Endothelial cell of umbilical vein (primary cell): ENCODE measurements at regions not wholly inside any gene's neighbourhood (a gene's known extent, or its start where the extent isn't known, plus 50 kb on each side); places are given as distances from the start of the nearest gene placed in this dataset.

ENCODE experiments used
- BruUV-seq: library from RNA; stranded (reverse); fragments of 400-500 nt; replicated peaks from 2 replicates; lab custom pipeline; 2021; lab: Mats Ljungman, UMichigan
- CTCF ChIA-PET: fragments of 300-600, 350-600 bp; sonication (Branson Sonifier 250); formaldehyde crosslinking; loops from one replicate; lab custom pipeline; 2021; ENCODE audit warnings: antibody characterized with exemption, inconsistent platforms; lab: Charles Lee
- POLR2A ChIA-PET: fragments of 300-600, 350-600 bp; sonication (Branson Sonifier 250); formaldehyde crosslinking; loops from one replicate; lab custom pipeline; 2021; ENCODE audit warnings: antibody characterized with exemption, inconsistent platforms; lab: Charles Lee
- DNase-seq: peaks from one replicate; pipeline ENCODE4 v3.0.0-alpha.2; 2011; ENCODE audit warnings: low read depth, low spot score
- FAIRE-seq: peaks from 2 replicates; lab custom pipeline; 2011; peaks lifted over from hg19 to GRCh38; lab: Jason Lieb, UNC
- H2AFZ ChIP-seq: 2 replicates; pipeline ENCODE4 v1.6.0; 2012; ENCODE audit warnings: low read depth, low read length, control low read depth, inconsistent platforms
- H3K27ac ChIP-seq: 2 replicates; pipeline ENCODE4 v1.5.1; 2011; ENCODE audit warnings: low read depth, mild to moderate bottlenecking, control low read depth, low read length, moderate library complexity; ENCODE audit not compliant: insufficient read depth
- H3K27me3 ChIP-seq, 2 experiments: 2 replicates each; pipeline versions ENCODE4 v1.6.0 to v1.6.1; 2011; ENCODE audit warnings: low read length in 2 of 2, mixed read lengths in 1 of 2; ENCODE audit not compliant: control insufficient read depth in 2 of 2, insufficient read depth in 2 of 2
- H3K36me3 ChIP-seq, 2 experiments: 2 replicates in 1 of 2; 3 replicates in 1 of 2; pipeline ENCODE4 v1.5.1; 2011; ENCODE audit warnings: low read length in 2 of 2, mild to moderate bottlenecking in 1 of 2, moderate library complexity in 1 of 2; ENCODE audit not compliant: control insufficient read depth in 2 of 2, insufficient read depth in 2 of 2; ENCODE audit errors: extremely low read depth in 1 of 2
- H3K4me1 ChIP-seq: 3 replicates; pipeline ENCODE4 v1.5.1; 2011; ENCODE audit warnings: mild to moderate bottlenecking, low read length; ENCODE audit not compliant: control insufficient read depth, insufficient read depth; ENCODE audit errors: extremely low read depth
- H3K4me2 ChIP-seq: 2 replicates; pipeline ENCODE4 v1.6.1; 2011; ENCODE audit warnings: low read length, control low read depth, mixed read lengths; ENCODE audit not compliant: insufficient read depth
- H3K4me3 ChIP-seq, 3 experiments: fragments of 200-600 bp in 1 of 3; sonication (generic), shearing (Covaris generic) in 1 of 3; replicated peaks in 1 of 3; 2 replicates each; pipeline ENCODE4 v1.5.1; 2011 to 2016; ENCODE audit warnings: control low read depth in 3 of 3, low read length in 3 of 3, mild to moderate bottlenecking in 2 of 3, inconsistent platforms in 1 of 3, low read depth in 1 of 3, moderate library complexity in 1 of 3; ENCODE audit not compliant: insufficient read depth in 1 of 3
- H3K79me2 ChIP-seq: 2 replicates; pipeline ENCODE4 v1.6.0; 2012; ENCODE audit warnings: low read length, inconsistent platforms; ENCODE audit not compliant: control insufficient read depth, insufficient read depth
- H3K9ac ChIP-seq: replicated peaks from 2 replicates; pipeline ENCODE3; 2011; ENCODE audit warnings: low read length, control low read depth; ENCODE audit not compliant: insufficient read depth; ENCODE audit errors: extremely low read depth
- H3K9me1 ChIP-seq: replicated peaks from 3 replicates; pipeline ENCODE4 v1.6.0; 2011; ENCODE audit warnings: mild to moderate bottlenecking, low read length; ENCODE audit not compliant: control insufficient read depth, insufficient read depth; ENCODE audit errors: extremely low read depth
- H3K9me3 ChIP-seq: replicated peaks from 2 replicates; pipeline ENCODE4 v1.5.1; 2012; ENCODE audit warnings: low read length, inconsistent platforms; ENCODE audit not compliant: control insufficient read depth, insufficient read depth
- H4K20me1 ChIP-seq: replicated peaks from 2 replicates; pipeline ENCODE3; 2011; ENCODE audit warnings: mild to moderate bottlenecking, low read length; ENCODE audit not compliant: control insufficient read depth, insufficient read depth; ENCODE audit errors: extremely low read depth
- CTCF ChIP-seq, 2 donors: IDR thresholded peaks; 1 replicate in 1 of 2; 2 replicates in 1 of 2; pipeline ENCODE4 v1.5.1; 2011; ENCODE audit warnings: low read length in 2 of 2, mild to moderate bottlenecking in 2 of 2, moderate library complexity in 2 of 2, control low read depth in 1 of 2, inconsistent platforms in 1 of 2, low read depth in 1 of 2; ENCODE audit not compliant: insufficient read depth in 1 of 2; ENCODE audit errors: extremely low read depth in 1 of 2
- EZH2 ChIP-seq: IDR thresholded peaks from 2 replicates; pipeline ENCODE4 v1.6.1; 2012; ENCODE audit warnings: borderline replicate concordance, low read depth, mild to moderate bottlenecking, moderate library complexity, low read length, inconsistent platforms; ENCODE audit not compliant: severe bottlenecking
- FOS ChIP-seq: IDR thresholded peaks from 2 replicates; pipeline ENCODE4 v1.6.1; 2011; ENCODE audit warnings: mild to moderate bottlenecking, low read length, moderate library complexity, borderline replicate concordance; ENCODE audit not compliant: insufficient read depth
- GATA2 ChIP-seq: IDR thresholded peaks from 2 replicates; pipeline ENCODE4 v1.7.0; 2011; ENCODE audit warnings: low read depth, mild to moderate bottlenecking, moderate library complexity, mixed read lengths, low read length; ENCODE audit not compliant: insufficient read length, insufficient read depth
- JUN ChIP-seq: IDR thresholded peaks from 2 replicates; pipeline ENCODE4 v1.6.1; 2011; ENCODE audit warnings: borderline replicate concordance, low read depth; ENCODE audit not compliant: insufficient read length, insufficient read depth
- MAX ChIP-seq: IDR thresholded peaks from 2 replicates; pipeline ENCODE4 v1.6.1; 2011; ENCODE audit not compliant: insufficient read depth, insufficient read length
- MYC ChIP-seq: IDR thresholded peaks from one replicate; pipeline ENCODE4 v1.6.1; 2011; ENCODE audit warnings: mild to moderate bottlenecking, low read depth, low read length
- POLR2A ChIP-seq: IDR thresholded peaks from 2 replicates; pipeline ENCODE4 v1.6.1; 2012; ENCODE audit warnings: low read depth, mild to moderate bottlenecking, control low read depth, low read length
- POLR2AphosphoS5 ChIP-seq: IDR thresholded peaks from 2 replicates; pipeline ENCODE4 v1.6.1; 2012; ENCODE audit warnings: low read depth, mild to moderate bottlenecking, control low read depth, low read length, moderate library complexity; ENCODE audit not compliant: insufficient read depth
- dilution Hi-C: fragments of 300-500 bp; cut with MboI; formaldehyde crosslinking; loops from one replicate; pipeline ENCODE4 v1.15.0; 2019; ENCODE audit warnings: low sequenced_read_pairs; ENCODE audit not compliant: extremely low pct_ligation_motif_present
- intact Hi-C: fragments of 100-400 bp; cut with micrococcal nuclease; formaldehyde crosslinking; loops from one replicate; pipeline ENCODE4 v1.10.0; 2022

- FAIRE-seq, result peak; percentile 24
- no peak for DNase-seq
- no peaks in the 10 kb centered on the region for H3K9me1 ChIP-seq
- no peaks in the 10 kb centered on the region for H3K4me1 ChIP-seq
- H3K27ac ChIP-seq, result no peak overlapping the region
- no peaks in the 10 kb centered on the region for H3K79me2 ChIP-seq
- no peak for TF ChIP-seq POLR2AphosphoS5
- TF ChIP-seq EZH2, result no peak
- TF ChIP-seq FOS, result no peak
- no peak for TF ChIP-seq MAX
- TF ChIP-seq MYC, result no peak
- TF ChIP-seq JUN, result no peak
- TF ChIP-seq POLR2A, result no peak
- TF ChIP-seq GATA2, result no peak
- TF ChIP-seq CTCF (IDR thresholded peaks at IDR 0.05; ENCODE audit: extremely low read depth in 1 of 2, insufficient read depth in 1 of 2, low read depth in 1 of 2, low read length in 2 of 2), result no peak
- no peaks in the 10 kb centered on the region for H3K9me3 ChIP-seq
- H3K9ac ChIP-seq, result no peak overlapping the region
- dilution Hi-C loops (no loop called here), intact Hi-C loops (no loop called here)
- H4K20me1 ChIP-seq, result no peaks in the 10 kb centered on the region
- H3K4me3 ChIP-seq, result no peak overlapping the region
- H3K36me3 ChIP-seq, result no peaks in the 10 kb centered on the region
- POLR2A ChIA-PET, result no interaction called here
- CTCF ChIA-PET, result no interaction called here
- H2AFZ ChIP-seq, result no peak overlapping the region
- no peaks in the 10 kb centered on the region for H3K27me3 ChIP-seq
- no TSS peak for BruUV-seq
- H3K4me2 ChIP-seq, result no peak overlapping the region
These were observed 1703.2 kb downstream of the EFNB2 start for GRCh38 chr13:104832231-104832630.
